Endothelial cell of umbilical vein (primary cell): ENCODE measurements at regions not wholly inside any gene's neighbourhood (a gene's known extent, or its start where the extent isn't known, plus 50 kb on each side); places are given as distances from the start of the nearest gene placed in this dataset.

Experiments used
- BruUV-seq: library from RNA; stranded (reverse); fragments of 400-500 nt; replicated peaks from 2 replicates; lab custom pipeline; 2021; lab: Mats Ljungman, UMichigan
- CTCF ChIA-PET: fragments of 300-600, 350-600 bp; sonication (Branson Sonifier 250); formaldehyde crosslinking; loops from one replicate; lab custom pipeline; 2021; ENCODE audit warnings: antibody characterized with exemption, inconsistent platforms; lab: Charles Lee
- POLR2A ChIA-PET: fragments of 300-600, 350-600 bp; sonication (Branson Sonifier 250); formaldehyde crosslinking; loops from one replicate; lab custom pipeline; 2021; ENCODE audit warnings: antibody characterized with exemption, inconsistent platforms; lab: Charles Lee
- DNase-seq: peaks from one replicate; pipeline ENCODE4 v3.0.0-alpha.2; 2011; ENCODE audit warnings: low read depth, low spot score
- FAIRE-seq: peaks from 2 replicates; lab custom pipeline; 2011; peaks lifted over from hg19 to GRCh38; lab: Jason Lieb, UNC
- H2AFZ ChIP-seq: 2 replicates; pipeline ENCODE4 v1.6.0; 2012; ENCODE audit warnings: low read depth, low read length, control low read depth, inconsistent platforms
- H3K27ac ChIP-seq: 2 replicates; pipeline ENCODE4 v1.5.1; 2011; ENCODE audit warnings: low read depth, mild to moderate bottlenecking, control low read depth, low read length, moderate library complexity; ENCODE audit not compliant: insufficient read depth
- H3K27me3 ChIP-seq, 2 experiments: 2 replicates each; pipeline versions ENCODE4 v1.6.0 to v1.6.1; 2011; ENCODE audit warnings: low read length in 2 of 2, mixed read lengths in 1 of 2; ENCODE audit not compliant: control insufficient read depth in 2 of 2, insufficient read depth in 2 of 2
- H3K36me3 ChIP-seq, 2 experiments: 2 replicates in 1 of 2; 3 replicates in 1 of 2; pipeline ENCODE4 v1.5.1; 2011; ENCODE audit warnings: low read length in 2 of 2, mild to moderate bottlenecking in 1 of 2, moderate library complexity in 1 of 2; ENCODE audit not compliant: control insufficient read depth in 2 of 2, insufficient read depth in 2 of 2; ENCODE audit errors: extremely low read depth in 1 of 2
- H3K4me1 ChIP-seq: 3 replicates; pipeline ENCODE4 v1.5.1; 2011; ENCODE audit warnings: mild to moderate bottlenecking, low read length; ENCODE audit not compliant: control insufficient read depth, insufficient read depth; ENCODE audit errors: extremely low read depth
- H3K4me2 ChIP-seq: 2 replicates; pipeline ENCODE4 v1.6.1; 2011; ENCODE audit warnings: low read length, control low read depth, mixed read lengths; ENCODE audit not compliant: insufficient read depth
- H3K4me3 ChIP-seq, 3 experiments: fragments of 200-600 bp in 1 of 3; sonication (generic), shearing (Covaris generic) in 1 of 3; replicated peaks in 1 of 3; 2 replicates each; pipeline ENCODE4 v1.5.1; 2011 to 2016; ENCODE audit warnings: control low read depth in 3 of 3, low read length in 3 of 3, mild to moderate bottlenecking in 2 of 3, inconsistent platforms in 1 of 3, low read depth in 1 of 3, moderate library complexity in 1 of 3; ENCODE audit not compliant: insufficient read depth in 1 of 3
- H3K79me2 ChIP-seq: 2 replicates; pipeline ENCODE4 v1.6.0; 2012; ENCODE audit warnings: low read length, inconsistent platforms; ENCODE audit not compliant: control insufficient read depth, insufficient read depth
- H3K9ac ChIP-seq: replicated peaks from 2 replicates; pipeline ENCODE3; 2011; ENCODE audit warnings: low read length, control low read depth; ENCODE audit not compliant: insufficient read depth; ENCODE audit errors: extremely low read depth
- H3K9me1 ChIP-seq: replicated peaks from 3 replicates; pipeline ENCODE4 v1.6.0; 2011; ENCODE audit warnings: mild to moderate bottlenecking, low read length; ENCODE audit not compliant: control insufficient read depth, insufficient read depth; ENCODE audit errors: extremely low read depth
- H3K9me3 ChIP-seq: replicated peaks from 2 replicates; pipeline ENCODE4 v1.5.1; 2012; ENCODE audit warnings: low read length, inconsistent platforms; ENCODE audit not compliant: control insufficient read depth, insufficient read depth
- H4K20me1 ChIP-seq: replicated peaks from 2 replicates; pipeline ENCODE3; 2011; ENCODE audit warnings: mild to moderate bottlenecking, low read length; ENCODE audit not compliant: control insufficient read depth, insufficient read depth; ENCODE audit errors: extremely low read depth
- EZH2 ChIP-seq: IDR thresholded peaks from 2 replicates; pipeline ENCODE4 v1.6.1; 2012; ENCODE audit warnings: borderline replicate concordance, low read depth, mild to moderate bottlenecking, moderate library complexity, low read length, inconsistent platforms; ENCODE audit not compliant: severe bottlenecking
- FOS ChIP-seq: IDR thresholded peaks from 2 replicates; pipeline ENCODE4 v1.6.1; 2011; ENCODE audit warnings: mild to moderate bottlenecking, low read length, moderate library complexity, borderline replicate concordance; ENCODE audit not compliant: insufficient read depth
- GATA2 ChIP-seq: IDR thresholded peaks from 2 replicates; pipeline ENCODE4 v1.7.0; 2011; ENCODE audit warnings: low read depth, mild to moderate bottlenecking, moderate library complexity, mixed read lengths, low read length; ENCODE audit not compliant: insufficient read length, insufficient read depth
- JUN ChIP-seq: IDR thresholded peaks from 2 replicates; pipeline ENCODE4 v1.6.1; 2011; ENCODE audit warnings: borderline replicate concordance, low read depth; ENCODE audit not compliant: insufficient read length, insufficient read depth
- MYC ChIP-seq: IDR thresholded peaks from one replicate; pipeline ENCODE4 v1.6.1; 2011; ENCODE audit warnings: mild to moderate bottlenecking, low read depth, low read length
- POLR2A ChIP-seq: IDR thresholded peaks from 2 replicates; pipeline ENCODE4 v1.6.1; 2012; ENCODE audit warnings: low read depth, mild to moderate bottlenecking, control low read depth, low read length
- POLR2AphosphoS5 ChIP-seq: IDR thresholded peaks from 2 replicates; pipeline ENCODE4 v1.6.1; 2012; ENCODE audit warnings: low read depth, mild to moderate bottlenecking, control low read depth, low read length, moderate library complexity; ENCODE audit not compliant: insufficient read depth
- dilution Hi-C: fragments of 300-500 bp; cut with MboI; formaldehyde crosslinking; loops from one replicate; pipeline ENCODE4 v1.15.0; 2019; ENCODE audit warnings: low sequenced_read_pairs; ENCODE audit not compliant: extremely low pct_ligation_motif_present
- intact Hi-C: fragments of 100-400 bp; cut with micrococcal nuclease; formaldehyde crosslinking; loops from one replicate; pipeline ENCODE4 v1.10.0; 2022
- TF ChIP-seq, protein P1 (sequence below): IDR thresholded peaks from 2 replicates; pipeline ENCODE4 v1.6.1; 2011; ENCODE audit not compliant: insufficient read depth, insufficient read length
- TF ChIP-seq, protein P2 (sequence below), 2 donors: IDR thresholded peaks; 1 replicate in 1 of 2; 2 replicates in 1 of 2; pipeline ENCODE4 v1.5.1; 2011; ENCODE audit warnings: low read length in 2 of 2, mild to moderate bottlenecking in 2 of 2, moderate library complexity in 2 of 2, control low read depth in 1 of 2, inconsistent platforms in 1 of 2, low read depth in 1 of 2; ENCODE audit not compliant: insufficient read depth in 1 of 2; ENCODE audit errors: extremely low read depth in 1 of 2

DNA sequence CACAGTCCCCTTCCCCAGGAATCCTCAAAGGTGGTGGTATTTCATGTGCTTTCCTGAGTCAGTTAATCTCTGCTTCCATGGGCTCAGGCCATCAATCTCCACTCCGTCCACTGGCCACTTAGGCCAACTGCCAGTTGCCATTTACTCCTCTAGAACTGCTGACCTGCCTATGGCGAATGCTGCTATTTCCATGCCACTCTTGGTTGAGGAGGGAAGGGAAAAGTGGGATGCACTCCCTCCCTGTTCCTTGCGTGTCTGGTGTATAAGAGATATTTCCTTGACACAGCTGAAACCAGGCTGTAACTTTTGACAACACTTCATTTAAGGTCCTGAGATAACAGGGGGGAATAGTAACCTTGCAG, 261.5 kb downstream of the MREG start:
- CTCF ChIA-PET: interaction anchor here (0.6 to 0.7 kb wide), 2 partner anchors 82 to 340 kb away, joined by 4 to 5 read pairs; no protein-coding TSS in a partner anchor
- Histone ChIP-seq H3K79me2 (no peaks in the 10 kb centered on the region), H3K4me2 (no peak overlapping the region), H3K9me3 (no peaks in the 10 kb centered on the region), H3K9me1 (no peaks in the 10 kb centered on the region), H4K20me1 (no peaks in the 10 kb centered on the region), H3K4me3 (no peak overlapping the region), H2AFZ (no peak overlapping the region), H3K27ac (no peak overlapping the region), H3K27me3 (no peaks in the 10 kb centered on the region), H3K4me1 (peaks cover 6% of the 10 kb centered on the region), H3K9ac (no peak overlapping the region), H3K36me3 (peaks cover 0 to 31% of the 10 kb centered on the region in 2 experiments)
- no TSS peak for BruUV-seq
- DNase-seq (no peak), FAIRE-seq (no peak)
- POLR2A ChIA-PET: no interaction called here
- TF ChIP-seq MYC (no peak), GATA2 (no peak), FOS (no peak), EZH2 (no peak), JUN (no peak), POLR2AphosphoS5 (no peak), POLR2A (no peak)
- TF ChIP-seq, protein P1, sequence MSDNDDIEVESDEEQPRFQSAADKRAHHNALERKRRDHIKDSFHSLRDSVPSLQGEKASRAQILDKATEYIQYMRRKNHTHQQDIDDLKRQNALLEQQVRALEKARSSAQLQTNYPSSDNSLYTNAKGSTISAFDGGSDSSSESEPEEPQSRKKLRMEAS: no peak
- TF ChIP-seq, protein P2, sequence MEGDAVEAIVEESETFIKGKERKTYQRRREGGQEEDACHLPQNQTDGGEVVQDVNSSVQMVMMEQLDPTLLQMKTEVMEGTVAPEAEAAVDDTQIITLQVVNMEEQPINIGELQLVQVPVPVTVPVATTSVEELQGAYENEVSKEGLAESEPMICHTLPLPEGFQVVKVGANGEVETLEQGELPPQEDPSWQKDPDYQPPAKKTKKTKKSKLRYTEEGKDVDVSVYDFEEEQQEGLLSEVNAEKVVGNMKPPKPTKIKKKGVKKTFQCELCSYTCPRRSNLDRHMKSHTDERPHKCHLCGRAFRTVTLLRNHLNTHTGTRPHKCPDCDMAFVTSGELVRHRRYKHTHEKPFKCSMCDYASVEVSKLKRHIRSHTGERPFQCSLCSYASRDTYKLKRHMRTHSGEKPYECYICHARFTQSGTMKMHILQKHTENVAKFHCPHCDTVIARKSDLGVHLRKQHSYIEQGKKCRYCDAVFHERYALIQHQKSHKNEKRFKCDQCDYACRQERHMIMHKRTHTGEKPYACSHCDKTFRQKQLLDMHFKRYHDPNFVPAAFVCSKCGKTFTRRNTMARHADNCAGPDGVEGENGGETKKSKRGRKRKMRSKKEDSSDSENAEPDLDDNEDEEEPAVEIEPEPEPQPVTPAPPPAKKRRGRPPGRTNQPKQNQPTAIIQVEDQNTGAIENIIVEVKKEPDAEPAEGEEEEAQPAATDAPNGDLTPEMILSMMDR (IDR thresholded peaks at IDR 0.05; ENCODE audit: extremely low read depth in 1 of 2, insufficient read depth in 1 of 2, low read depth in 1 of 2, low read length in 2 of 2): no peak
- intact Hi-C loops (no loop called here), dilution Hi-C loops (no loop called here)
